Mesenchymal stem cell (in vitro differentiated cells and primary cell): ENCODE measurements at regions not wholly inside any gene's neighbourhood (a gene's known extent, or its start where the extent isn't known, plus 50 kb on each side); places are given as distances from the start of the nearest gene placed in this dataset.
"Not testable (repeated sequence)": the region's sequence is repeated elsewhere in the genome, so short reads cannot be mapped to it uniquely, and the experiment has no call there.

Source experiments
- DNase-seq: peaks from one replicate; pipeline ENCODE4 v3.0.0-alpha.2; 2013
- H2AFZ ChIP-seq: one replicate; pipeline ENCODE4 v1.6.1; 2013; ENCODE audit warnings: low read depth, mild to moderate bottlenecking, control low read depth, inconsistent platforms, low read length, moderate library complexity
- H2AK5ac ChIP-seq: 2 replicates; pipeline ENCODE4 v1.6.1; 2013; ENCODE audit warnings: low read length, moderate library complexity, mild to moderate bottlenecking, inconsistent platforms; ENCODE audit not compliant: severe bottlenecking
- H2BK120ac ChIP-seq: one replicate; pipeline ENCODE4 v1.6.1; 2013; ENCODE audit warnings: low read depth, mild to moderate bottlenecking, inconsistent platforms, low read length, moderate library complexity
- H2BK12ac ChIP-seq, 2 experiments: one replicate each; pipeline ENCODE4 v1.6.1; 2013; ENCODE audit warnings: inconsistent platforms in 2 of 2, low read length in 2 of 2, mild to moderate bottlenecking in 2 of 2, moderate library complexity in 2 of 2, control low read depth in 1 of 2
- H2BK15ac ChIP-seq: one replicate; pipeline ENCODE4 v1.6.1; 2013; ENCODE audit warnings: mild to moderate bottlenecking, low read depth, inconsistent platforms; ENCODE audit not compliant: poor library complexity, severe bottlenecking
- H2BK5ac ChIP-seq: 2 replicates; pipeline ENCODE4 v1.6.1; 2013; ENCODE audit warnings: low read depth, mild to moderate bottlenecking, low read length, control low read depth, inconsistent platforms; ENCODE audit not compliant: poor library complexity, severe bottlenecking
- H3K14ac ChIP-seq, 2 experiments: one replicate each; pipeline ENCODE4 v1.6.1; 2013; ENCODE audit warnings: inconsistent platforms in 2 of 2, low read length in 2 of 2, control low read depth in 1 of 2, mild to moderate bottlenecking in 1 of 2, moderate library complexity in 1 of 2
- H3K18ac ChIP-seq, 2 experiments: one replicate each; pipeline ENCODE4 v1.6.1; 2013; ENCODE audit warnings: inconsistent platforms in 2 of 2, low read length in 2 of 2, control low read depth in 1 of 2, low read depth in 1 of 2, mild to moderate bottlenecking in 1 of 2
- H3K23ac ChIP-seq, 2 experiments: one replicate each; pipeline ENCODE4 v1.6.1; 2013; ENCODE audit warnings: inconsistent platforms in 2 of 2, low read length in 2 of 2, mild to moderate bottlenecking in 2 of 2, moderate library complexity in 2 of 2, control low read depth in 1 of 2
- H3K27ac ChIP-seq: 2 replicates; pipeline ENCODE4 v1.5.1; 2013; ENCODE audit warnings: mild to moderate bottlenecking, moderate library complexity, low read length, control low read depth, inconsistent platforms; ENCODE audit not compliant: poor library complexity, severe bottlenecking
- H3K27me3 ChIP-seq, 2 experiments: 2 replicates each; pipeline versions ENCODE4 v1.6.1 to v1.7.0; 2013; ENCODE audit warnings: low read length in 2 of 2, mild to moderate bottlenecking in 2 of 2, moderate library complexity in 2 of 2, control low read depth in 1 of 2, inconsistent platforms in 1 of 2; ENCODE audit not compliant: control insufficient read depth in 1 of 2, insufficient read depth in 1 of 2
- H3K36me3 ChIP-seq, 2 experiments: 2 replicates each; pipeline versions ENCODE4 v1.6.1 to v1.7.0; 2013; ENCODE audit warnings: low read length in 2 of 2, control low read depth in 1 of 2, inconsistent platforms in 1 of 2, low read depth in 1 of 2, mild to moderate bottlenecking in 1 of 2; ENCODE audit not compliant: insufficient read depth in 2 of 2, control insufficient read depth in 1 of 2
- H3K4ac ChIP-seq, 2 experiments: one replicate each; pipeline ENCODE4 v1.6.1; 2013; ENCODE audit warnings: inconsistent platforms in 2 of 2, low read length in 2 of 2, mild to moderate bottlenecking in 2 of 2, moderate library complexity in 2 of 2, control low read depth in 1 of 2, low read depth in 1 of 2
- H3K4me1 ChIP-seq: 2 replicates; pipeline ENCODE4 v1.6.1; 2013; ENCODE audit warnings: low read depth, low read length, control low read depth; ENCODE audit not compliant: control insufficient read depth, insufficient read depth
- H3K4me2 ChIP-seq: 2 replicates; pipeline ENCODE4 v1.6.1; 2013; ENCODE audit warnings: low read length, mild to moderate bottlenecking, inconsistent platforms; ENCODE audit not compliant: poor library complexity, severe bottlenecking
- H3K4me3 ChIP-seq, 2 experiments: 2 replicates each; pipeline versions ENCODE4 v1.5.1 to v1.7.0; 2013; ENCODE audit warnings: low read length in 2 of 2, mild to moderate bottlenecking in 2 of 2, control low read depth in 1 of 2, low read depth in 1 of 2; ENCODE audit not compliant: insufficient read depth in 1 of 2
- H3K79me1 ChIP-seq: replicated peaks from 2 replicates; pipeline ENCODE4 v1.6.1; 2013; ENCODE audit warnings: mild to moderate bottlenecking, control low read depth, low read length, inconsistent platforms; ENCODE audit not compliant: poor library complexity, severe bottlenecking
- H3K9ac ChIP-seq: 2 replicates; pipeline ENCODE4 v1.7.0; 2013; ENCODE audit warnings: mild to moderate bottlenecking, low read length, moderate library complexity
- H3K9me3 ChIP-seq: 2 replicates; pipeline ENCODE4 v1.7.0; 2013; ENCODE audit warnings: mild to moderate bottlenecking, low read length; ENCODE audit not compliant: control insufficient read depth
- H4K8ac ChIP-seq: one replicate; pipeline ENCODE4 v1.6.1; 2013; ENCODE audit warnings: inconsistent platforms, mild to moderate bottlenecking, low read length, moderate library complexity
- H4K91ac ChIP-seq: one replicate; pipeline ENCODE4 v1.6.1; 2013; ENCODE audit warnings: mild to moderate bottlenecking, low read length, inconsistent platforms
- whole genome bisulfite sequencing: methylation state at CpG from one replicate; pipeline ENCODE4 v1.1.7; 2013; ENCODE audit warnings: mixed read lengths; 5-methylcytosine and 5-hydroxymethylcytosine counted together

GRCh38 chr12:91733846-91734245 lies 411.8 kb downstream of the BTG1 start:
- not testable (repeated sequence) for H3K79me1 ChIP-seq, H4K91ac ChIP-seq, H2BK12ac ChIP-seq, H4K8ac ChIP-seq, H2BK5ac ChIP-seq, H3K4me1 ChIP-seq, H3K27me3 ChIP-seq, H3K27ac ChIP-seq, H2BK120ac ChIP-seq, H3K9me3 ChIP-seq, H3K4me2 ChIP-seq, H2BK15ac ChIP-seq, H3K4ac ChIP-seq, DNase-seq, H3K18ac ChIP-seq, H2AFZ ChIP-seq, H3K4me3 ChIP-seq, H3K36me3 ChIP-seq, H3K23ac ChIP-seq, H2AK5ac ChIP-seq
- no CpG with 5 or more reads among the region's 1 CpG for WGBS
- H3K14ac ChIP-seq, result peak overlapping the region in 1 of 2 experiments; percentile 11
- peak overlapping the region; percentile 32 for H3K9ac ChIP-seq

DNA sequence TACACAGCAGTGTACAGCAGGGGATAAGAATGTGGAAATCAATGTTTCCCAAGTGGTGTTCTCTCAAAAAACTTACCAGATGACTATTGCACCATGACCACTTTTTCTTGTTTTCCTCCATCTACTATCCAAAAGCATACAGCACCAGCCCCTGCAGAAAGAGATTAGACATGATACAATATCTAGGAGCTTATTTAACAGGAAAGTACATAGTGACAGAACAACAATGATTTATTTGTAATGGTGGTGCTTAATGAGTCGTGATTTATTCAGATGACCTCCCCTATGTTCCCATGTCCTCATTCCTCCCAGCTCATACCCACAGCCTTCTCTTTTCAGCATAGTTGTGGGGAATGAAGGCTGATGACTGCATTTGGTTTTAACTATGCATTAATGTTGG lies 413.6 kb downstream of the BTG1 start:
- no peak overlapping the region for H4K8ac ChIP-seq
- no peak overlapping the region for H2BK120ac ChIP-seq
- H2AK5ac ChIP-seq, result no peak overlapping the region
- no peaks in the 10 kb centered on the region for H3K36me3 ChIP-seq
- H3K18ac ChIP-seq, result no peak overlapping the region
- H3K9me3 ChIP-seq, result no peaks in the 10 kb centered on the region
- H3K79me1 ChIP-seq, result no peaks in the 10 kb centered on the region
- H2AFZ ChIP-seq, result no peak overlapping the region
- peak overlapping the region; percentile 40 for H3K9ac ChIP-seq
- no peak overlapping the region for H3K4me3 ChIP-seq
- H3K27ac ChIP-seq, result no peak overlapping the region
- no peak overlapping the region for H3K4ac ChIP-seq
- no CpG with 5 or more reads among the region's 1 CpG for WGBS
- DNase-seq, result peak; percentile 29
- no peak overlapping the region for H2BK5ac ChIP-seq
- no peak overlapping the region for H3K14ac ChIP-seq
- H4K91ac ChIP-seq, result no peak overlapping the region
- no peak overlapping the region for H3K23ac ChIP-seq
- H3K4me1 ChIP-seq, result no peaks in the 10 kb centered on the region
- H3K4me2 ChIP-seq, result no peak overlapping the region
- H2BK15ac ChIP-seq, result no peak overlapping the region
- no peaks in the 10 kb centered on the region for H3K27me3 ChIP-seq
- no peak overlapping the region for H2BK12ac ChIP-seq

GRCh38 chr12:91729543-91729942 lies 416.1 kb downstream of the BTG1 start:
- H3K18ac ChIP-seq, result no peak overlapping the region
- no peaks in the 10 kb centered on the region for H3K9me3 ChIP-seq
- H3K4me2 ChIP-seq, result no peak overlapping the region
- H2BK12ac ChIP-seq, result no peak overlapping the region
- H3K27ac ChIP-seq, result no peak overlapping the region
- no peak overlapping the region for H2AFZ ChIP-seq
- no peak overlapping the region for H2AK5ac ChIP-seq
- H2BK15ac ChIP-seq, result no peak overlapping the region
- no peak overlapping the region for H2BK120ac ChIP-seq
- 95% methylated on average over 1 of the region's 4 CpGs for WGBS
- no peak overlapping the region for H2BK5ac ChIP-seq
- no peak for DNase-seq
- no peak overlapping the region for H4K91ac ChIP-seq
- no peaks in the 10 kb centered on the region for H3K4me1 ChIP-seq
- no peaks in the 10 kb centered on the region for H3K79me1 ChIP-seq
- no peak overlapping the region for H3K23ac ChIP-seq
- H3K4ac ChIP-seq, result no peak overlapping the region
- H4K8ac ChIP-seq, result no peak overlapping the region
- H3K9ac ChIP-seq, result no peak overlapping the region
- no peaks in the 10 kb centered on the region for H3K36me3 ChIP-seq
- no peak overlapping the region for H3K14ac ChIP-seq
- H3K4me3 ChIP-seq, result no peak overlapping the region
- H3K27me3 ChIP-seq, result no peaks in the 10 kb centered on the region

- H4K91ac ChIP-seq, result no peak overlapping the region
- no peak overlapping the region for H3K4me2 ChIP-seq
- H3K27me3 ChIP-seq, result no peaks in the 10 kb centered on the region
- no peak for DNase-seq
- no peak overlapping the region for H3K18ac ChIP-seq
- no peak overlapping the region for H2BK15ac ChIP-seq
- no peaks in the 10 kb centered on the region for H3K79me1 ChIP-seq
- H2BK5ac ChIP-seq, result no peak overlapping the region
- H3K27ac ChIP-seq, result no peak overlapping the region
- H2BK120ac ChIP-seq, result no peak overlapping the region
- no peak overlapping the region for H3K9ac ChIP-seq
- H2BK12ac ChIP-seq, result no peak overlapping the region
- no peaks in the 10 kb centered on the region for H3K4me1 ChIP-seq
- no peak overlapping the region for H2AK5ac ChIP-seq
- no peak overlapping the region for H4K8ac ChIP-seq
- H3K9me3 ChIP-seq, result no peaks in the 10 kb centered on the region
- H3K23ac ChIP-seq, result no peak overlapping the region
- no peaks in the 10 kb centered on the region for H3K36me3 ChIP-seq
- H2AFZ ChIP-seq, result no peak overlapping the region
- no peak overlapping the region for H3K14ac ChIP-seq
- H3K4ac ChIP-seq, result no peak overlapping the region
- H3K4me3 ChIP-seq, result no peak overlapping the region
These were observed 422.5 kb downstream of the BTG1 start for GRCh38 chr12:91723191-91723590.
